ENCODE measurements at regions not wholly inside any gene's neighbourhood (a gene's known extent, or its start where the extent isn't known, plus 50 kb on each side); places are given as distances from the start of the nearest gene placed in this dataset.

DNA sequence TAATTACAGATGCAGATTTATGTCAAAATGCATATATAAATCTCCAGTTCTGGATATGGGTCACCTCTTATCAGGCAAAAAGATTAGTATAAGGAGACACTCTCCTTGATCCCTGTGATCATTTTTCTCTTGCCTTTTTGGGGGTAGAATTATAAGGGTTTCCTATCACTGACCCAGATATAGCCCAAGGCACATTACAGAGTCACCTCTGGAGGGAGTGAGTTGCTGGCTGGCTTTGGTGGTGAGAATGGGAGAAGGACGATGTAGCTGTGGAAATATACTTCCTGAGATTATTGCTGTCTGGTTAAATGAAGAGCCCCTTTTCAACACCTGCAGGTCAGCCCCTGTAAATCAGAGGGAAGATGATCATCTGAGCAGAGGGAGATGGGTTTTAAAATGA, 418.7 kb downstream of the MTX2 start:
- TF ChIP-seq CTCF (IDR thresholded peaks at IDR 0.05 in 4 of 5, conservative IDR thresholded peaks at IDR 0.05 in 1 of 5) (no peak), POLR2A (IDR thresholded peaks at IDR 0.05) (no peak)
